WTC11 (cell line): ENCODE measurements at regions not wholly inside any gene's neighbourhood (a gene's known extent, or its start where the extent isn't known, plus 50 kb on each side); places are given as distances from the start of the nearest gene placed in this dataset.

Source experiments
- ATAC-seq: fragments of 200-7000 bp; cut with Tn5 transposase; 2 replicates; pipeline ENCODE4 v1.10.0; 2021; ENCODE audit warnings: mild to moderate bottlenecking, moderate library complexity
- CTCF ChIA-PET: fragments of 300-600 bp; sonication (Branson Sonifier 250); formaldehyde crosslinking; loops from one replicate; lab custom pipeline; 2021; ENCODE audit warnings: antibody characterized with exemption; lab: Charles Lee
- POLR2A ChIA-PET: fragments of 350-600 bp; sonication (Branson Sonifier 250); formaldehyde crosslinking; loops from one replicate; lab custom pipeline; 2021; ENCODE audit warnings: antibody characterized with exemption; lab: Charles Lee
- DNase-seq: peaks from one replicate; pipeline ENCODE4 v3.0.0; 2021; ENCODE audit warnings: low spot score
- H3K27ac Mint-ChIP-seq: 2 replicates; pipeline ENCODE4 v1.8.0; 2021; ENCODE audit warnings: mixed read lengths
- H3K27me3 Mint-ChIP-seq: 2 replicates; pipeline ENCODE4 v1.8.0; 2021; ENCODE audit warnings: low read depth, mild to moderate bottlenecking, moderate library complexity, mixed read lengths
- H3K36me3 Mint-ChIP-seq: 2 replicates; pipeline ENCODE4 v1.8.0; 2021; ENCODE audit warnings: mixed read lengths
- H3K4me1 Mint-ChIP-seq: 2 replicates; pipeline ENCODE4 v1.8.0; 2022; ENCODE audit warnings: mixed read lengths
- H3K4me3 Mint-ChIP-seq: 2 replicates; pipeline ENCODE4 v1.8.0; 2021; ENCODE audit warnings: mild to moderate bottlenecking, moderate library complexity, mixed read lengths
- H3K9me3 Mint-ChIP-seq: 2 replicates; pipeline ENCODE4 v1.8.0; 2021; ENCODE audit warnings: mixed read lengths
- AFF4 ChIP-seq: sonication (generic); formaldehyde crosslinking; IDR thresholded peaks from 2 replicates; pipeline ENCODE4 v1.8.1; 2023; ENCODE audit warnings: mild to moderate bottlenecking, missing genetic modification reagents, borderline replicate concordance
- CDX4 ChIP-seq: fragments of 250-450 bp; sonication (Bioruptor Pico); IDR thresholded peaks from 2 replicates; pipeline ENCODE4 v1.9.0; 2021; ENCODE audit warnings: moderate library complexity, mild to moderate bottlenecking, inconsistent platforms, borderline replicate concordance
- ETV6 ChIP-seq: sonication (generic); formaldehyde crosslinking; IDR thresholded peaks from 2 replicates; pipeline ENCODE4 v1.8.1; 2022; ENCODE audit warnings: mild to moderate bottlenecking, missing genetic modification reagents
- FOXJ3 ChIP-seq: sonication (generic); formaldehyde crosslinking; IDR thresholded peaks from 2 replicates; pipeline ENCODE4 v1.9.0; 2021; ENCODE audit warnings: missing genetic modification reagents, mild to moderate bottlenecking, borderline replicate concordance
- FOXP1 ChIP-seq: sonication (generic); formaldehyde crosslinking; IDR thresholded peaks from 2 replicates; pipeline ENCODE4 v1.8.0; 2022; ENCODE audit warnings: missing genetic modification reagents, mild to moderate bottlenecking, moderate library complexity, borderline replicate concordance
- HMGA2 ChIP-seq: fragments of 250-450 bp; sonication (Bioruptor Pico); IDR thresholded peaks from 2 replicates; pipeline ENCODE4 v1.4.0; 2021; ENCODE audit warnings: mild to moderate bottlenecking, moderate library complexity
- JAZF1 ChIP-seq: fragments of 250-450 bp; sonication (Bioruptor Pico); IDR thresholded peaks from 2 replicates; pipeline ENCODE4 v1.9.0; 2021; ENCODE audit warnings: moderate library complexity, mild to moderate bottlenecking, inconsistent platforms
- MXD4 ChIP-seq: fragments of 250-450 bp; sonication (Bioruptor Pico); IDR thresholded peaks from 2 replicates; pipeline ENCODE4 v1.8.0; 2021; ENCODE audit warnings: mild to moderate bottlenecking, moderate library complexity, borderline replicate concordance
- NFYB ChIP-seq: sonication (generic); formaldehyde crosslinking; conservative IDR thresholded peaks from 2 replicates; pipeline ENCODE4 v1.8.0; 2022; ENCODE audit warnings: low read depth, missing genetic modification reagents
- NR2C2 ChIP-seq: sonication (generic); formaldehyde crosslinking; IDR thresholded peaks from 2 replicates; pipeline ENCODE4 v1.8.0; 2022; ENCODE audit warnings: mild to moderate bottlenecking, missing genetic modification reagents
- NR3C1 ChIP-seq: sonication (generic); formaldehyde crosslinking; conservative IDR thresholded peaks from 2 replicates; pipeline ENCODE4 v1.8.1; 2023; ENCODE audit warnings: low read depth, mild to moderate bottlenecking, missing genetic modification reagents
- ZBTB43 ChIP-seq: sonication (generic); formaldehyde crosslinking; IDR thresholded peaks from 2 replicates; pipeline ENCODE4 v1.8.1; 2023; ENCODE audit warnings: mild to moderate bottlenecking, missing genetic modification reagents
- ZNF232 ChIP-seq: sonication (generic); formaldehyde crosslinking; IDR thresholded peaks from 2 replicates; pipeline ENCODE4 v1.8.0; 2022; ENCODE audit warnings: mild to moderate bottlenecking, missing genetic modification reagents
- ZNF263 ChIP-seq: sonication (generic); formaldehyde crosslinking; IDR thresholded peaks from 2 replicates; pipeline ENCODE4 v1.8.1; 2022; ENCODE audit warnings: low read depth, mild to moderate bottlenecking, moderate library complexity, missing genetic modification reagents
- ZNF317 ChIP-seq: sonication (generic); formaldehyde crosslinking; IDR thresholded peaks from 2 replicates; pipeline ENCODE4 v1.8.1; 2023; ENCODE audit warnings: low read depth, mild to moderate bottlenecking, moderate library complexity, missing genetic modification reagents, borderline replicate concordance
- ZNF423 ChIP-seq: fragments of 250-450 bp; sonication (Bioruptor Pico); IDR thresholded peaks from 2 replicates; pipeline ENCODE4 v2.1.2; 2022; ENCODE audit warnings: mild to moderate bottlenecking, moderate library complexity
- ZNF532 ChIP-seq: fragments of 250-450 bp; sonication (Bioruptor Pico); IDR thresholded peaks from 2 replicates; pipeline ENCODE4 v1.9.0; 2021; ENCODE audit warnings: mild to moderate bottlenecking, borderline replicate concordance
- TF ChIP-seq, protein P1 (sequence below): sonication (generic); formaldehyde crosslinking; IDR thresholded peaks from 2 replicates; pipeline ENCODE4 v1.8.1; 2022; ENCODE audit warnings: mild to moderate bottlenecking, missing genetic modification reagents, moderate library complexity, borderline replicate concordance
- TF ChIP-seq, protein P2 (sequence below): sonication (generic); formaldehyde crosslinking; IDR thresholded peaks from 2 replicates; pipeline ENCODE4 v1.8.1; 2022; ENCODE audit warnings: missing genetic modification reagents, borderline replicate concordance
- TF ChIP-seq, protein P3 (sequence below): sonication (generic); formaldehyde crosslinking; IDR thresholded peaks from 2 replicates; pipeline ENCODE4 v1.8.1; 2022; ENCODE audit warnings: low read depth, missing genetic modification reagents, borderline replicate concordance

DNA sequence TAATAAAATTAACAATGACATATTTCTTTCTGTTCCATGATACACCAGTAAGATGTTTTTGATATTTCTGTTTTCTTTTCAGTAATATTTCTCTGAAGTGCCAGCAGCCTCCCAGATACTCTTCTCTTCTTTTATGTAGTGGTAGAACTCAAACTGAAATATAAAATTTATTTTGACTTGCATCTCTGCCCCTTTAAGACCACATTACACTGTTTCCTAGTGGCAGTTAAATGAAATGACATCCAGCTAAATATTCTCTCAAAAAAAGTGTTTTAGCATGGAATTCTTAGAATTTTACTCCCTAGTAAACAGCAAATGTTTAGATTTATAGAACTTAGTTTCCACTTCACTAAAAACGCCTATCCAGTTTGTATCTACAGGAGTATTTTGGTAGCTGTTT, 237.2 kb upstream of the MTPN start:
- H3K27me3 Mint-ChIP-seq, result no peaks in the 10 kb centered on the region
- no peak overlapping the region for H3K4me3 Mint-ChIP-seq
- ChIA-PET POLR2A (no interaction called here), CTCF (interaction anchor here (1.0 kb wide), 1 partner anchor 99 kb away, joined by 3 read pairs; no protein-coding TSS in a partner anchor)
- 0 out of 2 replicates have a peak, but pooled peaks cover 8% of the 10 kb centered on the region for H3K9me3 Mint-ChIP-seq
- DNase-seq, result no peak
- H3K36me3 Mint-ChIP-seq, result no peaks in the 10 kb centered on the region
- no peak for ATAC-seq
- H3K27ac Mint-ChIP-seq, result no peak overlapping the region
- no peaks in the 10 kb centered on the region for H3K4me1 Mint-ChIP-seq
- TF ChIP-seq ZNF532 (CRISPR knock-in tag), result no peak
- TF ChIP-seq, protein P1, sequence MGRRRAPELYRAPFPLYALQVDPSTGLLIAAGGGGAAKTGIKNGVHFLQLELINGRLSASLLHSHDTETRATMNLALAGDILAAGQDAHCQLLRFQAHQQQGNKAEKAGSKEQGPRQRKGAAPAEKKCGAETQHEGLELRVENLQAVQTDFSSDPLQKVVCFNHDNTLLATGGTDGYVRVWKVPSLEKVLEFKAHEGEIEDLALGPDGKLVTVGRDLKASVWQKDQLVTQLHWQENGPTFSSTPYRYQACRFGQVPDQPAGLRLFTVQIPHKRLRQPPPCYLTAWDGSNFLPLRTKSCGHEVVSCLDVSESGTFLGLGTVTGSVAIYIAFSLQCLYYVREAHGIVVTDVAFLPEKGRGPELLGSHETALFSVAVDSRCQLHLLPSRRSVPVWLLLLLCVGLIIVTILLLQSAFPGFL (CRISPR knock-in tag), result no peak
- no peak for TF ChIP-seq ZNF423
- no peak for TF ChIP-seq ZNF317 (CRISPR knock-in tag)
- no peak for TF ChIP-seq NR3C1
- TF ChIP-seq JAZF1 (CRISPR knock-in tag), result no peak
- TF ChIP-seq, protein P2, sequence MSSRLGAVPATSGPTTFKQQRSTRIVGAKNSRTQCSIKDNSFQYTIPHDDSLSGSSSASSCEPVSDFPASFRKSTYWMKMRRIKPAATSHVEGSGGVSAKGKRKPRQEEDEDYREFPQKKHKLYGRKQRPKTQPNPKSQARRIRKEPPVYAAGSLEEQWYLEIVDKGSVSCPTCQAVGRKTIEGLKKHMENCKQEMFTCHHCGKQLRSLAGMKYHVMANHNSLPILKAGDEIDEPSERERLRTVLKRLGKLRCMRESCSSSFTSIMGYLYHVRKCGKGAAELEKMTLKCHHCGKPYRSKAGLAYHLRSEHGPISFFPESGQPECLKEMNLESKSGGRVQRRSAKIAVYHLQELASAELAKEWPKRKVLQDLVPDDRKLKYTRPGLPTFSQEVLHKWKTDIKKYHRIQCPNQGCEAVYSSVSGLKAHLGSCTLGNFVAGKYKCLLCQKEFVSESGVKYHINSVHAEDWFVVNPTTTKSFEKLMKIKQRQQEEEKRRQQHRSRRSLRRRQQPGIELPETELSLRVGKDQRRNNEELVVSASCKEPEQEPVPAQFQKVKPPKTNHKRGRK (CRISPR knock-in tag), result no peak
- TF ChIP-seq, protein P3, sequence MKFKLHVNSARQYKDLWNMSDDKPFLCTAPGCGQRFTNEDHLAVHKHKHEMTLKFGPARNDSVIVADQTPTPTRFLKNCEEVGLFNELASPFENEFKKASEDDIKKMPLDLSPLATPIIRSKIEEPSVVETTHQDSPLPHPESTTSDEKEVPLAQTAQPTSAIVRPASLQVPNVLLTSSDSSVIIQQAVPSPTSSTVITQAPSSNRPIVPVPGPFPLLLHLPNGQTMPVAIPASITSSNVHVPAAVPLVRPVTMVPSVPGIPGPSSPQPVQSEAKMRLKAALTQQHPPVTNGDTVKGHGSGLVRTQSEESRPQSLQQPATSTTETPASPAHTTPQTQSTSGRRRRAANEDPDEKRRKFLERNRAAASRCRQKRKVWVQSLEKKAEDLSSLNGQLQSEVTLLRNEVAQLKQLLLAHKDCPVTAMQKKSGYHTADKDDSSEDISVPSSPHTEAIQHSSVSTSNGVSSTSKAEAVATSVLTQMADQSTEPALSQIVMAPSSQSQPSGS (CRISPR knock-in tag), result no peak
- no peak for TF ChIP-seq MXD4 (CRISPR knock-in tag)

DNA sequence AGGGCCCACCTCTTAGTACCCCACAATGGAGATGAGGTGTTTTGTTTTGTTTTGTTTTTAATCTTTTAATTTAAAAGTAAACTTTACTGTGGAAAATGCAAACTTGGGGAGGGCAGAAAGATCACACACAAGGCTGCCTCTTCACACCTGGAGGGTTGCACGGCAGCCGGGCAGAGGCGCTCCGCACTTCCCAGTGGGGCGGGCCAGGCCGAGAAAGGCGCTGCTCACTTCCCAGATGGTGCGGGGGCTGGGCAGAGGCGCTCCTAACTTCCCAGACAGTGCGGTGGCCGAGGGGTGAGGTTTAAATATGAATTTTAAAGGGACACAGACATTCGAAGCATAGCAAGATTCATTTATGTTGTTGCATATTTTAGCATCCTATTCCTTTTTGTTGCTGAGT, 235.9 kb upstream of the MTPN start:
- no peaks in the 10 kb centered on the region for H3K36me3 Mint-ChIP-seq
- POLR2A ChIA-PET, result no interaction called here
- H3K9me3 Mint-ChIP-seq, result 0 out of 2 replicates have a peak, but pooled peaks cover 8% of the 10 kb centered on the region
- H3K4me3 Mint-ChIP-seq, result no peak overlapping the region
- DNase-seq (no peak), ATAC-seq (no peak)
- no peak overlapping the region for H3K27ac Mint-ChIP-seq
- CTCF ChIA-PET, result no interaction called here
- H3K27me3 Mint-ChIP-seq, result no peaks in the 10 kb centered on the region
- H3K4me1 Mint-ChIP-seq, result no peaks in the 10 kb centered on the region
- no peak for TF ChIP-seq NFYB (CRISPR knock-in tag)
- TF ChIP-seq NR2C2 (CRISPR knock-in tag), result no peak
- no peak for TF ChIP-seq HMGA2 (CRISPR knock-in tag)
- TF ChIP-seq FOXJ3 (CRISPR knock-in tag), result no peak
- TF ChIP-seq ZBTB43 (CRISPR knock-in tag), result no peak
- TF ChIP-seq FOXP1 (CRISPR knock-in tag), result no peak
- no peak for TF ChIP-seq AFF4
- no peak for TF ChIP-seq ETV6 (CRISPR knock-in tag)
- no peak for TF ChIP-seq ZNF232
- no peak for TF ChIP-seq CDX4
- TF ChIP-seq ZNF263 (CRISPR knock-in tag), result no peak
